ENCODE measurements at regions not wholly inside any gene's neighbourhood (a gene's known extent, or its start where the extent isn't known, plus 50 kb on each side); places are given as distances from the start of the nearest gene placed in this dataset.

- no peak for DNase-seq
These were observed 314.1 kb upstream of the IRX5 start for GRCh38 chr16:54616610-54617009.

- DNase-seq, result no peak
These were observed 319.0 kb upstream of the IRX3 start for GRCh38 chr16:54605536-54606066.

DNA sequence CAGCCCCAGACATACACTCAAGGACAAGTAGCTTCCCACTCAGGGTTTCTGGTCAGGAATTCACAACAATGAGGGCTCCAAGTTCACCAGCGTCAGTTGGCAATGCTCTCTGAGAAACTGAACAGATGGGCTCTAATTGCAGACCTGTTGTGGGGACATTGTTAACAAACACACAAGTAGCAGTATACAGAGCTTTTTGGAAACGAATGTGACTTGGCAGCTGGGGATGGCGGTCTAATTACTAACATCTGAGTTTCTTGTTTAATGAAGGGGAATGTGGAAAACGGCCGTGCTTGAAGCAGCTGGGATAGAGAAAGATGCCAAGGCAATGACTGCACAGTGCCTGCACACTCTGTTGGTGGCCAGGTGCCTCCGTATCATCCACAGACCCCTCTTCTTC is 316.1 kb upstream of the IRX3 start:
- no peak for DNase-seq

DNA sequence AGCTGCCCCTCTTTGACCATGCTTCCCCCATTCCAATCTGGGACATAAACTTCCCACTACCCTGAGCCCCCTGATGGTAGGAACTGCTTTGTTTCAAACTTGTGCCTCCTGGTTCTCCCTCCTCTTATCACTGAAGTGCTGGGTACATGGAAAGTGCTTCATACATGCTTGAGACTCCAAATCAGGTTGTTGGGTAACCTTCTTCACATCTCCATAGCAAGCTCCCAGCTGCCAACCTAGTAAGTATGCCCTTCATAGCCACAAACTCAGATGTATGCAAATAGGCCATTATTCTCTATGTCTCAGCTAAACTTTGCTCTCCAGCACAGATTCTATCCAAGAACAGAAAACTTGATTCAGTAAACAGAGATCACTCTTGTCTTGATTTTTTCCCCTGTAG is 310.6 kb upstream of the IRX3 start:
- no peak for DNase-seq

GRCh38 chr16:54595621-54596020 is 309.0 kb upstream of the IRX3 start:
- no peak for DNase-seq

DNA sequence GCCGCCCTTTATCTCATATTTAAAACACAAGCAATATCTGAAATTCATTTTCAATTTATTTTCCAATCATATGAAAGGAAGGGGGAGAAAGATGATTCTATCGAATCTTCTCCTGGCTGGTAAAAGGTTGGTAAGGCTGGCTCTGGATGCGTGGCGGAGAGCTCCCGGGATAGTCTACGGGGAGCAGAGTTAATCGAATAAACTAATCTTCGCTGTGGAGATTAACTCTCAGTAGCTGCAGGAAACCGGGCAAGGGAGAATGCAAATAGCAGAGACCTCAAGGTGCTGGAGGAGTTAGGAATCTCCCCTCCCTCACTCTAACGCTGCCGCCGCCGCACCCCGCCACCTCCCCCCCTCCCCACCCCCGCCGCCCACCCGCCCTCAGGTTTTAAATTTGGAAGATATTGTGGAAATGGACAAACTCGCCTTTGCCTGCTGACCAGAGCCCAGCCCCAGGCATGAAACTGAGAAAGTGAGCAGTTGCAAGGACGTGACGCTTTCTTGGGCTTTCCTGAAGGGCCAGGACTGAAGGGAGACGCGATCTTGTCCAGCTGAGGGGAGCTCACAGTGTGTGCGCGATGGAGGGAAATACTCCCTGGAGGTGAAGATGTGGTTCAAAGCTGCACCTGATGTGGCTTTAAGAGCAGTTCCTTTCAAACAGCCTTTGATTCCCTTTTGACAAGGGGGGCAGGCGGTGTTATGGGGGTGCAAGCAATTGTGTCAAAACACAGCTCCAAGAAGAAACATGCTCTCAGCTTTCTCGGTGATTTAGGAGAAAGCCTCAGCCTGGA is 308.2 kb upstream of the IRX3 start:
- DNase-seq, result no peak

DNA sequence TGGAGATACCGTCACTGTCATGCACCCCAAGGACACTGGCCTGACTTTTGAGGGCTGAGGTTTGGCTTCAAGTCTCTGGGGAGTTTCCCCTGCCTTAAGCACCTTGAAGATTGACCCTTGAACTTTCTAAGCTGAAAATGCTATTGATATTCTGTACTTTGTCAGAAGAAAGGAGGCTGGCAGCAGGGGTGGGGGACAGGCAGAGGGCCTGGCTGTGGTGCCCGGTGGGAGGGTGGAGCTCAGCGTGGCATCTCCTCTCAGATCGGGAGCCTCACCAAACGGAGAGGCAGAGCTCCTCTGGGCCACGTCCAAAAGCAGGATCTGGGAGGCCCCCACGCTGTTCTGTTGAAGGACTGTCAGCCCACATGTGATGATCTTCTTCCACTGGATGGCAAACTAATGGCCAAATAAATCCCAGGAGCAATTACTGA is 305.2 kb upstream of the IRX3 start:
- DNase-seq, result no peak

DNA sequence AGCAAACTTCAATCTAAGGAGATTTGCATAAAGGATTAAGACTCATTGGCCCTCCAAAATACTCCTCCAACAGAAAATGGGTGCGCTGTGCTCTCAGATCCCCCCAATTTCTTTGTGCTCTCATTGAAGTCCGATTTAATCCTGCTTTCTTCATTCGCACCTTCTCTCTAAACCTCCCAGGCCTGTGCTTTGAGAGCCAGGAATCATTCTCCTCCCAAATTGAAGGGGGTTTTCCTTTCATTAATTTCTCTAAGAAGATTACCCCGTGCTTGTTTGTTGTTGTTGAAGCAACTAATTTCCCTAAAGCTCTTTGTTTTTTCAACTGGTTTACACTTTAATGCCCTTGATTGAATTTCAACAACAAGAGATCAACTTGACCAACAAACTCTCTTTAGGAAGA is 304.2 kb upstream of the IRX3 start:
- no peak for DNase-seq

GRCh38 chr16:54589326-54589725 is 302.7 kb upstream of the IRX3 start:
- DNase-seq, result no peak

GRCh38 chr16:54588026-54588425 is 301.4 kb upstream of the IRX3 start:
- no peak for DNase-seq

DNA sequence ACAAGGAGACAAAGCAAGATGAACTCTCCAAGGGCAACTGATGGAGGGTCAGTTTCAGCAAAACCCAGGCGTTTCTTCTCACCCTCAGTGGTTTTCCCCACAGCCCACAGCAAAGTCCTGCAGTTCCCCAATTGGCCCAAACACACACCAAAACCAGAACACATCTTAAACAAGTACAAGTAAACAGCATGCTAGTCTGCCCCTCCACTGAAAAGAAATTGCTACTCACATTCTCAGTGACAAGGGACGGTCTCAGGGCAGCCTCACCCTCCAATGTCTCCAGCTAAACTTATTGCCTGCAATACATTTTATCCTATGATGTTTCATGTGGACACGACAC is 300.6 kb upstream of the IRX3 start:
- no peak for DNase-seq

GRCh38 chr16:54586474-54587175 is 300.0 kb upstream of the IRX3 start:
- DNase-seq, result no peak

- DNase-seq, result no peak
These were observed 299.4 kb upstream of the IRX3 start for GRCh38 chr16:54585998-54586340.

DNA sequence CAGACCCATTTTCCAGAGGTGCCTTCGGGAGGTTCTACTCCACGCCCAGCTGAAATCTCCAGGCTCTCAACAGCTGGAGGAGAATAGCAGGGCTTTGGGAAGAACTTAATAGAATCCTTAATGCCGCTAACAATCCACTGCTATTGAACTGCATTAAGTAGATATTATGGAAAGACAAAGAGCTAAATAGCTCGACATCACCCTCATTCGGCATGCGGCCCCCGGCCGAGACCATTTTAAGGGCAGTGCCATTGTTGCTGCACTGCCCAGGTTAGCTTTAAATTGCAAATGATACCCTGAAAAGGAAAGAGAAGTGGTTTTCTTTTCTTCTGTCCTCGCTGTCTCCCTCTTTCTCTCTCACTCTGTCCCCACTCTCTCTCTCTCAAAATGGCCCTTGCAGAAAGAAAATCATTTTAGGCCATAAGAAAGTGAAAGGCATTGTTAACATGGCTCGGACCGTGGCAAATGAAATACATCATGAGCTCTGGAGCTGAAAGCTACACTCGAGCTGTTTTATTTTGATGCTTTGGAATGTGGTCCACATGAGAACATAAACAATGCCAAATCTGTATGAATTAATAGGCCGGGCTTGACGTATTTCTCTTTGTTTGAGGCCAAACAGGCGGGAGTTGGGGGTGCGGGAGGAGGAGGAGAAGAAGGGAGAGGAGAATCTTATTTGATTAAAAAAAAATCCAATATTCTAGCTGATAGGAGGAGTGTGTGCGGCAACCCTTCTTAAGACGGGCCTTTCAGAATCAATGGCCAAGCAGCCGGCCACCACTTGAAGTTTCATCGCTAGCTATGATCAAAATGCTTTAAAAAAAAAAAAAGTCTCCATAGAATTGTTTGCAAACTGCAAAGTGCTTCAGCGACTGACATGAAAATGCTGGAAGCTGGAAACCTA is 298.8 kb upstream of the IRX3 start:
- no peak for DNase-seq

DNA sequence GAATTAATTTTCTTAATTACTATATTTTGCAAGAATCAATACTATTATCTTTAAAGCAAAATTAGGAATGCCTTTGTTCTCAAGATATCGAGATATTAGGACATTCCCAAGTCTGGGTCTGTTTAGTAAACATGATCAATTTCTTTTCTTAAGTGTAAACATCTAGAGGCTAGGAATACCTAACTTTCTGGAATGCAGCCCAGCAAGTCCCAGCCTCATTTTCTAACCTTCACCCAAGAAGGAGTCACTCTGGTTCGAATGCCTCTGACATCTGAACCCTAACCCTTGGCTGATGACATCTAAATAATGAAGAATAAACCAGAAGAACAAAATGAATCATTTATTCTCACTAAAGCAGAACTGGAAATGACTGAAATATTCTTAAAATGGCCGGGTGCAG is 297.5 kb upstream of the IRX3 start:
- no peak for DNase-seq

- DNase-seq, result no peak
These were observed 296.2 kb upstream of the IRX3 start for GRCh38 chr16:54582631-54583250.

GRCh38 chr16:54579106-54579728 is 292.6 kb upstream of the IRX3 start:
- DNase-seq, result no peak

- DNase-seq, result no peak
These were observed 291.1 kb upstream of the IRX3 start for GRCh38 chr16:54577651-54578128.

DNA sequence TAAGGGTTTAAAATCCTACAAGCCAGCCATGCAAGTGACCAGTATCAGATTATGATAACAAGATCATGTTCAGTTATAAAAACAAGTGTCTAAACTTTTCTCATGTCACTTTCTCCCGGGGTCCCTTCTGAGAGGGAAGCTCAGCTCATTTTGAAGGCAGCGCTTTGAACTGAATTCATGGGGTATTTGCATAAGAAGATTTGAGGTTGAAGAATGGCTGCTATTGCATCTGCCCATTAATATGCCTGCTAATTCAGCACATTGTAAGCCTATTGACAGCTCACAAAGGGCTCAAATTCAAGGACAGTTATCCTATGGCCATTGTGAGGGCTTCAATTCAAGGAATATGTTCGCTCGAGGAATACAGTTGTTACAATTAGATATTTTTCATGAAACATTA is 290.2 kb upstream of the IRX3 start:
- no peak for DNase-seq

DNA sequence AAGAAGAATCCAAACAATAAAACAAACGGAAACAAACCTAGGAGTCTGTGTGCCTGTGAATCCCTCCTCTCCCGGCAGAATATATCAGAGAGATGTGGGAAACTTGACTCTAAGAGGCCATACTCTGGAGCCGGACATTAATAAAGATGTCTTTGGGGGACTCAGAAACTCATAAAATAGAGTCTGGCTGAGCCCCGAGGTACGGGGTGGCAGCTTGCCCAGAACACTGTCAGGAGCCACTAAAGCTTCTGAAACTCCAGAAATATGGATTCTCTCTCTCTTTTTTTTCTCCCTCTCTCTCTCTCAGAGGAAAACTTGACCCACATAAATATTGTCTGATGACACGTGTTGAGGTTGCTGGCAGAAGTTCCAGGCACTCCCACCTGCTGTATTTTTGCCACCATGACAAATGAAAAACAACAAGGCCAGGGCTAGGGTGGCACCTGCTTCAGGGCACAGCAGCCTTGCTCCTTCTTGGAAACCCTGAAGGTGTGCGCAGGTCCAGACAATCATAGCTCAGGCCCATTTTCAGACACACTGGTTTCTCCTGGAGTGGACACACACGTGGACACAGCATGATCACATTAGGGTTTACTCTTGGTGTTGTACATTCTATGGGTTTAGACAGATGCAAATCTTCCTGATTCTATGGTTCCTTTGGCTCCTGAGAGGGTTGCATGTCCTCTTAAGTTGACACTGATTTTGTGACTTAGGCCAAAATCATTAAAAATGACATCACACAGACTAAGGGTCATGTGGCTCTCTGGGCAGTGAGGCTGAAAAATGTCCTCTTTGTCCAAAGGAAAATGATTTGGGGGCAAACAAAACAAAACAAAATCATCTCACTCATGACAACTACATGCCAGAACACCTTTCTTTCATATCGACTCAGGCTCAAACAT is 282.6 kb upstream of the IRX3 start:
- DNase-seq, result no peak

GRCh38 chr16:54564841-54565240 is 278.3 kb upstream of the IRX3 start:
- DNase-seq, result no peak
